Ureter (tissue), 1 donor: ENCODE measurements at regions not wholly inside any gene's neighbourhood (a gene's known extent, or its start where the extent isn't known, plus 50 kb on each side); places are given as distances from the start of the nearest gene placed in this dataset.
"Not testable (repeated sequence)": the region's sequence is repeated elsewhere in the genome, so short reads cannot be mapped to it uniquely, and the experiment has no call there.

Experiments used
- DNase-seq: peaks from one replicate; pipeline ENCODE4 v3.0.0-alpha.2; 2020; ENCODE audit warnings: low spot score
- donor health status: DM: yes; HTN: yes; CAD: no.

GRCh38 chr11:103584720-103585119 is 451.7 kb upstream of the DDI1 start:
- DNase-seq, result no peak

GRCh38 chr11:103585401-103585800 is 451.0 kb upstream of the DDI1 start:
- no peak for DNase-seq

DNA sequence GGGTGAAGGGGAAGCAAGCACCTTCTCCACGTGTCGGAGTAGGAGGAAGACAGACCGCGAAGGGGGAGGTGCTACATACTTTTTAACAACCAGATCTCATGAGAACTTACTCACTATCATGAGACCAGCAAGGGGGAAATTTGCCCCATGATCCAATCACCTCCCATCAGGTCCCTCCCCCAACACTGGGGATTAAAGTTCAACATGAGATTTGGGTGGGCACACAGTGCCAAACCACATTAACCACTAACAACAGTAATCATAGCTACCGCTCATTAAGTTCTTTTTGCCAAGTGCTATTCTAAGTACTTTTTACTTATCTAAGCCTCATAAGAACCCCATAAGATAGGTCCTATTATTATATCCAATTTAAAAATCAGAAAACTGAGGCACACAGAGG is 450.5 kb upstream of the DDI1 start:
- DNase-seq, result no peak

DNA sequence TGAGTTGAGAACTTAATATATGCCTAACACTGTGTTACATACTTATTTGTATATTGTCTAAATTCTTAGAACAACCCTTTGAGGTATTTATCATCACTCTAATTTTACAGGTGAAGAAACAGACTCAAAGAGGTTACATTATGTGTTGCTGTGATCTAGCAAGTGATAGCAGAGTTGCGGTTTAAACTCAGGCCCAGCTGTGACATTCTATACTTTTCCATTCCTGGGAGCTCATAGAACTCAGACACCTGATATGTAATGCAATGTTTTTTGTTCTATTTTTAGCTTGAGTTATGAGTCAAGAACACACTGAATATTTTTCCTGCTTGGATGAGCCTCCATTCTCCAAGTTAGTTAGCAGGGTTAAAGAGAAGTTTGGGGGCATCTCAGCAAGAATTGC is 449.7 kb upstream of the DDI1 start:
- DNase-seq, result no peak

DNA sequence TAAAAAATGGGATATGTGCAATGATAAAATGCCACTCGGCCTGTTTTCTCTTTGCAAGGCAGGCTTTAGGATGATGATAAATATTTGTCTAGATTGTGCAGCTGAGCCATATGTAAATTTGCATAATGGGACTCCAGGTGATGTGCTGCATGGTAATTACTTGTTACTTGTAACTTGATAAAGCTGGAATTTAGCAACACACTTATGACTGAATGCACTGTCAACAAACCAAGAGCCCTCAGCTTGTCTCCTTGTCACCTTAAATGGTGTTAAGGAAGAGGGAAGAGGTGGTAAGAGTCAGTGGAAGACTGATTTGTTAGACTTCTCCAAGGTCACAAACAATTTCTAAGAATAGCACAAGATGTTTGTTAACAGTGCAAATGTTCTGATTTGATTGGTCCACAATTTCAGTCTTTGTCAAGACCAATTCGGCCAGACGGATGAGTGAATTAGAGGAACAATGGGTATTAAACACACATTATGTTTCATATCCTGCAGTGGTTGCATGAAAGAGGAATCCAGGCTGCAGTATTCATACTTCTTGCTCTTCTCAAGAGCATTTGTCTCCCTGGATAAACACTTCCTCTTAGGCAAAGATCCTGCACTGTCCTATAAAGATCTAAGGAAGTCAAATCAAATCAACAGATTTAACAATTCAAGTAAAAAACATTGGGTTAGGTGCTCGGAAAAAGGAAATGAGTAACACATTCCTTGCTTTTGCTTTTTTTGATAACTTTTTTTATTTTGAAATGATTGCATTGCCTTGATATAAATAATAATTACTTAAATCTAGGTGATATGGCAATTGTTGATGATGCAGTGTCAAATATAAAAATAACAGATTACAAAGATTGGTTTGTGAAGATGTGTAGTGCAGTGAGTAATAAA is 448.3 kb upstream of the DDI1 start:
- no peak for DNase-seq

DNA sequence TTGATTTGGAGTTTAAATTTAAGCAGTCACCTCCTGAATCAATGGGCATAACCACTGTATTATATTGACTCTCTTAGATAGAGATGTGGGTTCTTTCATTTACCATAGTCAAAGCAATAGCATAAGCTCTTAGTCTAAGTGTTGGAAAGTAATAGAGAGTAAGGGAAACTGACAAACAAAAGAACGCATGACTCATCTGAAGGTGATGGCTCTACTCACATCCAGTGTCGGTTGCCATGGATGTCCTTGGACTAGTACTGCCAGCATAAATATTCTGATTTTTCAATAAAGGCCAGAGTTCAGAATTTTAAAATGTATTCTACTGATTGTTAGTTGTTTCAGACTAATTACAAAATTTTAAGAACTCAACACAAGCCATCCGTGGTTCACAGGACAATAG is 444.9 kb upstream of the DDI1 start:
- no peak for DNase-seq

DNA sequence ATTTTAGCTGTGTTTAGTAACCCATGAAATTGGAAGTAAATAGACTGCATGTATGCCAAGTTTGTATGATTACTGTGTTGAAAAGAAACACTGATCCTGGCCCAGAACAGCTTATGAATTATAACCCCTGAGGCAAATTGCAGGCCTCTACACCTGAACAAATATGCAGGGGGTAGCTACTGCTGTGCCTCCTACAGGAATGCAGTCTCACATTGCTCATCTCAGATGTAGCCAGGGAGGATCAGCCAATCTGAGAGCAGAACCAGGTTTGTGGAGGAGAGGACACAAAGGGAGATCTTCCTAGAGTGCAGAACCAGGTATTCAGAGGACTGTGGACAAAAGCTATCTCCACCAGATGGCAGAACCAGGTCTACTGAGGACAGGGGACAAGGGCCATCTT is 442.2 kb upstream of the DDI1 start:
- DNase-seq, result no peak

- no peak for DNase-seq
Measured at GRCh38 chr11:103596315-103596714, 440.1 kb upstream of the DDI1 start.

DNA sequence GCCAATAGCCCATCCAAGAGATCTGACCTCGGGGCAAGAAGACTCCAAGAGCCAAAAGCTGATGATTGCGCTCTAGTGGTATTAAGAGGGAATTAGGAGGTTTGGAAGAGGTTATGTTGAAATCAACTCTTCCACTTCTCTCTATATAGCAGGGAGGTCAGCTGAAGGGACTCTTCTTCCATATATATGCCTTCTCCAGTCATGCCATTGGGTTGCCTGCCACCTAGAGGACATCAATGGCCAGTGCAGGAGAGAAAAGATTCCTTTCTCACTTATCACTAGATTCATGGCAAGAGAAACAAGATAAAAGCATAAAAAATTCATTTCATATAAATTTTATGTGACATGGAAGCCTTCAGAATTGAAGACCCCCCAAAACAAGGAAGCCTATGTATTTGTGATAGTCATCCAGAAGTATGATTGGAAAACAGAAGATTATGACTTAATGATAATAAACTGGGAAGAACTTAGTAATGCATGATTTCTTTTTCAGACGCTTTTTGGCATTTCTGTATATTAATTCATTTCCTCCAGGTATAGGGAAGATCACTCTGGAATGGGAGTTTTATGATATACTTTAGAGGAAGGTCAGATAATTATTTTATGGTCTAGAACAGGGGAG is 435.1 kb upstream of the DDI1 start:
- no peak for DNase-seq

DNA sequence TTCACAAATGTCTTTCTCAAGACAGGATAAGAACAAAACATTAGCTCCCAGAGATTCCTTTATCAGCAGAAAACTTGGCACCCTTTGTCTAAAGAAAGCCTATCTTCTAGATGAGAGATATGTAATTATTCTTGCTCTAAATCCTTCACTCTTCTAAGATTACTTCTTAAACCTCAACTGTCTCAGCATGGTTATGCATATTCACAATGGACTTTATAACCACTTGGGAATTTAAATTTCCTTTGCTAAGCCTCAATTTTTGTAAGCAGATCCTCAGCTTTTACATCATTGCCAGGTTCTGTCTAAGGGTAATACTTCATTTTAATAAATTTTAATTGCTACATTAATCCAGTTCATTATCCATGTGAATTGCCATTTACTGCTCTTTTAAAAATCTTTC is 433.6 kb upstream of the DDI1 start:
- DNase-seq, result no peak

GRCh38 chr11:103604310-103604709 is 432.1 kb upstream of the DDI1 start:
- DNase-seq, result no peak

GRCh38 chr11:103608566-103608965 is 427.9 kb upstream of the DDI1 start:
- no peak for DNase-seq

DNA sequence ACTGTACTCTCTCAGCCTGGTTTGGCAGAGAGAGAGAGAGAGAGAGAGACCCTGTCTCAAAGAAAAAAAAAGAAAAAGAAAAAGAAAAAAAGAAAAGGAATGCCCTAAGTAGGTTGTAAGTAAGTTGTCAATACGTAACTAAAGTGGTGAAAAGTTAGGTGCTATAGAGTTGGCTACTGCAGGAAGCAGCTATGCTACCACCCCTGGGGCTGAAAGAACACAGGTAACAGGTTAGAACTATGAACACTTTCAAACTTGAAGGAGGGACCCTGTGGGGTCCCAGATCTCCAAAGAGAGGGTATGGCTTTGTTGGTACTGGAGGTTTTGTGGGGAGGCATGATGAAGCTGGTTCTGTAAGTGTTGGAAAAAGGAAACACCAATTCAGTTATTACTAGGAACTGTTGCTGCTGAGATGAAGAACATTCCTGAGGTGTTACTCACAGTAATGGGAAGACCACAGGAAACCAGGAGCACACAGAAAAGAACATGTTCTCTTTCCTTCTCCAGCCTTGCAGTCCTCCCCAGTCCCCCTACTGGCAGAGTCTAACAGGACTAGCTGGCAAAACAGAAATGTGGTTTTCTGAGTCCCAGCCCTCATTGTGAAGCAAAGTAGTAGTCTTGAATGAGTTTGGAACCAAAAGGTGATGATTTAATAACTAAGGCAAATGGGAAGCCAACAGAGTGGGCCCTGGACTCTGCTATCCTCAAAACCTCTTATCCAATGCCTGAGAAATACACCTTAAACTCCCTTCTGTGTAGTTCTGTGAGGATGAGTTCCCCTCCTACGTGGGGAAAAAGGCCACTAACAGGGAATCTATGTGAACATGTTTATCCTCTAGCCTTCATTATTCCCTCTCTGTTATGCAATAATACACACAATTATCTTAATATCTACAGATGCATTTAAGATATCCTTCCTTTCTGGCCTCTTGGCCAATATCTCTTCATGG is 427.0 kb upstream of the DDI1 start:
- DNase-seq, result no peak

- no peak for DNase-seq
Measured at GRCh38 chr11:103610435-103610834, 426.0 kb upstream of the DDI1 start.

DNA sequence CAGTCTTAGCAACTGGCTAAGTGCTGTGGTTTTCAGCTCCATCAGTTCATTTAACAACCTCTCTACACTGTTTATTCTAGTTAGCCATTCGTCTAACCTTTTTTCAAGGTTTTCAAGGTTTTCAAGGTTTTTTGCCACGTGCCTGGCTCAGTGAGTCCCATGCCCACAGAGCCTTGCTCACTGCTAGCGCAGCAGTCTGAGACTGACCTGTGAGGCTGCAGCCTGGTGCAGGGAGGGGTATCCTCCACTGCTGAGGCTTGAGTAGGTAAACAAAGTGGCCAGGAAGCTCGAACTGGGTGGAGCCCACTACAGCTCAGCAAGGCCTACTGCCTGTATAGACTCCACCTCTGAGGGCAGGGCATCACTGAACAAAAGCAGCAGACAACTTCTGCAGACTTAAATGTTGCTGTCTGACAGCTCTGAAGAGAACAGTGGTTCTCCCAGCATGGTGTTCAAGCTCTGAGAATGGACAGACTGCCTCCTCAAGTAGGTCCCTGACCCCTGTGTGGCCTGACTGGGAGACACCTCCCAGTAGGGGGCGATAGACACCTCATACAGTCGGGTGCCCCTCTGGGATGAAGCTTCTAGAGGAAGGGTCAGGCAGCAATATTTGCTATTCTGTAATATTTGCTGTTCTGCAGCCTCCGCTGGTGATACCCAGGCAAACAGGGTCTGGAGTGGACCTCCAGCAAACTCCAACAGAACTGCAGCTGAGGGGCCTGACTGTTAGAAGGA is 424.7 kb upstream of the DDI1 start:
- not testable (repeated sequence) for DNase-seq

DNA sequence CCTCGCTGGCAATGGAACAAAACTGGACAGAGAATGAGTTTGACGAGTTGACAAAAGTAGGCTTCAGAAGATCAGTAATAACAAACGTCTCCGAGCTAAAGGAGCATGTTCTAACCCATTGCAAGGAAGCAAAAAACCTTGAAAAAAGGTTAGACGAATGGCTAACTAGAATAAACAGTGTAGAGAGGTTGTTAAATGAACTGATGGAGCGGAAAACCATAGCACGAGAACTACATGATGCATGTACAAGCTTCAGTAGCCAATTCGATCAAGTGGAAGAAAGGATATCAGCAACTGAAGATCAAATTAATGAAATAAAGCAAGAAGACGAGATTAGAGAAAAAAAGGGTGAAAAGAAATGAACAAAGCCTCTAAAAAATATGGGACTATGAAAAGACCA is 424.0 kb upstream of the DDI1 start:
- DNase-seq, result not testable (repeated sequence)

DNA sequence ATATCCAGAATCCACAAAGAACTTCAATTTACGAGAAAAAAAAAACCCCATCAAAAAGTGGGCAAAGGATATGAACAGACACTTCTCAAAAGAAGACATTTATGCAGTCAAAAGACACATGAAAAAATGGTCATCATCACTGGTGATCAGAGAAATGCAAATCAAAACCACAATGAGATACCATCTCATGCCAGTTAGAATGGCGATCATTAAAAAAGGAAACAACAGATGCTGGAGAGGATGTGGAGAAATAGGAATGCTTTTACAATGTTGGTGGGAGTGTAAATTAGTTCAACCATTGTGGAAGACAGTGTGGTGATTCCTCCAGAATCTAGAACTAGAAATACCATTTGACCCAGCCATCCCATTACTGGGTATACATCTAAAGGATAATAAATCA is 419.9 kb upstream of the DDI1 start:
- not testable (repeated sequence) for DNase-seq

- no peak for DNase-seq
Measured at GRCh38 chr11:103618528-103618927, 417.9 kb upstream of the DDI1 start.

DNA sequence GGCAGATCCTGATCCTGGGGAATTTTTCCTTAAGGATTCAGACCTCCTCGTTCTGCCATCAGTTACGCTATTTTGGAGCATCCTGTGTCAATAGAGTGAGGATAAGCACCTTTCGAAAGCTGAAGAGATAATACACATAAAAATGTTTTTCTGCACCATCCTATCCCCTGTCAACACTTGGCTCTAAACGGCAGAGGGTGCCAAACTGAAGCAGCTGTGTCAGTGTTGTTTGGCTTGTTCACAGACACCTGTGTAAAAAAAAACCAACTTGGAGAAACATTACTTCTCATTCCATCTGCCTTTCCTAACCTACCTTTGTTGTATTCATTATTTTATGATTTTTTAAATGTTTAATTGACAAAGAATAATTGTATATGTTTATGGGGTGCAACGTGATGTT is 417.0 kb upstream of the DDI1 start:
- DNase-seq, result no peak

GRCh38 chr11:103619938-103620337 is 416.5 kb upstream of the DDI1 start:
- DNase-seq, result no peak

- DNase-seq, result no peak
Measured at GRCh38 chr11:103622296-103622695, 414.1 kb upstream of the DDI1 start.

DNA sequence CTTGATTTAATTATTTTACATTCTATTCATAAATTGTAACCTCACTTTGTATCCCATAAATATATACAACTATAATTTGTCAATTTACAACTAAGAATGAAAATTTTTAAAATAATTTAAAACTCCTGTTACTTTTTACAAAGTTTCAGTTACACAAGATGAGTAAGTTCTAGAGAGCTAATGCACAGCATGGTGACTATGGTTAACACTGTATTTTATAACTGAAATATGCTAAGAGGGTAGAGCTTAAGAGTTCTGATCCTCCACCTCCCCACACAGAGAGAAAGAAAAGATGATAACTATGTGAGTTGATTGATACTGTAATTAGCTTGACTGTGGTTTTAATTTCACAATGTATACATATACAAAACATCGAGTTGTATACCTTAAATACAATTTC is 412.5 kb upstream of the DDI1 start:
- no peak for DNase-seq
